Lung (tissue), 11 donors: ENCODE measurements at regions not wholly inside any gene's neighbourhood (a gene's known extent, or its start where the extent isn't known, plus 50 kb on each side); places are given as distances from the start of the nearest gene placed in this dataset.
A peak's percentile ranks its signal among the peaks of the same experiment; 100 is the strongest.

Experiments used
- ATAC-seq: fragments of 200-7000 bp; cut with Tn5 transposase; one replicate; pipeline ENCODE4 v1.9.1; 2020; ENCODE audit warnings: moderate number of reproducible peaks; ENCODE audit not compliant: insufficient read depth, low FRiP score
- DNase-seq, 3 donors: peaks; one replicate each; pipeline ENCODE4 v3.0.0-alpha.2; 2013 to 2017
- H3K27ac ChIP-seq, 2 donors: one replicate each; pipeline ENCODE4 v1.5.1; 2013; ENCODE audit warnings: mild to moderate bottlenecking in 2 of 2, moderate library complexity in 2 of 2, control low read depth in 1 of 2, inconsistent platforms in 1 of 2, low read depth in 1 of 2, low read length in 1 of 2
- H3K27me3 ChIP-seq, 3 donors: one replicate each; pipeline ENCODE4 v1.5.1; 2013; ENCODE audit warnings: low read length in 2 of 3; ENCODE audit not compliant: control insufficient read depth in 3 of 3, insufficient read depth in 3 of 3
- H3K36me3 ChIP-seq, 4 donors: one replicate each; pipeline ENCODE4 v1.5.1; 2013; ENCODE audit warnings: low read length in 4 of 4, mild to moderate bottlenecking in 1 of 4, moderate library complexity in 1 of 4; ENCODE audit not compliant: control insufficient read depth in 4 of 4, insufficient read depth in 4 of 4
- H3K4me1 ChIP-seq, 5 donors: one replicate each; pipeline ENCODE4 v1.5.1; 2013; ENCODE audit warnings: low read length in 5 of 5, mild to moderate bottlenecking in 2 of 5, moderate library complexity in 1 of 5; ENCODE audit not compliant: control insufficient read depth in 5 of 5, insufficient read depth in 5 of 5
- H3K4me3 ChIP-seq: one replicate; pipeline ENCODE4 v1.5.1; 2013; ENCODE audit warnings: mild to moderate bottlenecking, control low read depth, moderate library complexity
- H3K9ac ChIP-seq, 2 donors: one replicate each; pipeline ENCODE4 v1.5.1; 2013; ENCODE audit warnings: low read length in 2 of 2, control low read depth in 1 of 2; ENCODE audit not compliant: insufficient read depth in 1 of 2
- H3K9me3 ChIP-seq, 4 donors: one replicate each; pipeline ENCODE4 v1.5.1; 2013; ENCODE audit warnings: low read length in 3 of 4, mild to moderate bottlenecking in 1 of 4, moderate library complexity in 1 of 4; ENCODE audit not compliant: control insufficient read depth in 4 of 4, insufficient read depth in 3 of 4
- CTCF ChIP-seq: IDR thresholded peaks from 2 replicates; pipeline ENCODE4 v1.5.1; 2012; ENCODE audit warnings: mild to moderate bottlenecking; ENCODE audit errors: control extremely low read depth, extremely low read depth
- WGBS, 2 donors: extraction: QIAGEN DNeasy Blood & Tissue Kit; methylation state at CpG; one replicate each; pipeline ENCODE4 v1.1.7; 2013; 5-methylcytosine and 5-hydroxymethylcytosine counted together
- donor health status: control.
- donor health status: control.
- donor health status: Bipolar disorder and iron deficiency.
- donor health status: healthy.
- donor health status: DM: yes; HTN: yes; CAD: no.

GRCh38 chr20:10779911-10780310, 106.1 kb upstream of the JAG1 start:
- Histone ChIP-seq H3K9me3 (no peaks in the 10 kb centered on the region), H3K27ac (no peak overlapping the region), H3K4me1 (peaks cover 0 to 2% (median 0%) of the 10 kb centered on the region in 5 donors), H3K27me3 (no peaks in the 10 kb centered on the region), H3K4me3 (no peak overlapping the region), H3K9ac (no peak overlapping the region), H3K36me3 (no peaks in the 10 kb centered on the region)
- TF ChIP-seq CTCF = no peak
- ATAC-seq (no peak), DNase-seq (no peak)
- 49 to 66% methylated on average over 1 of the region's 1 CpG for WGBS, 2 donors

- ATAC-seq (no peak), DNase-seq (peak; percentile 39 to 58 (median 43))
- no peaks in the 10 kb centered on the region for H3K27me3 ChIP-seq
- H3K9ac ChIP-seq = no peak overlapping the region
- H3K27ac ChIP-seq = no peak overlapping the region
- no peaks in the 10 kb centered on the region for H3K9me3 ChIP-seq
- H3K36me3 ChIP-seq = no peaks in the 10 kb centered on the region
- WGBS, 2 donors = 74 to 78% methylated on average over 9 of the region's 9 CpGs
- H3K4me3 ChIP-seq = no peak overlapping the region
- H3K4me1 ChIP-seq = peaks cover 0 to 2% (median 0%) of the 10 kb centered on the region in 5 donors
- TF ChIP-seq CTCF = no peak
These were observed 107.1 kb upstream of the JAG1 start for GRCh38 chr20:10780901-10781300.

- Histone ChIP-seq H3K27ac (no peak overlapping the region), H3K9me3 (no peaks in the 10 kb centered on the region), H3K27me3 (no peaks in the 10 kb centered on the region), H3K9ac (no peak overlapping the region), H3K4me1 (peaks cover 0 to 2% (median 0%) of the 10 kb centered on the region in 5 donors), H3K36me3 (no peaks in the 10 kb centered on the region), H3K4me3 (no peak overlapping the region)
- 29 to 65% methylated on average over 3 of the region's 3 CpGs for WGBS, 2 donors
- TF ChIP-seq CTCF = no peak
- DNase-seq (no peak), ATAC-seq (no peak)
These were observed 107.7 kb upstream of the JAG1 start for GRCh38 chr20:10781526-10781925.
